Dermis microvascular lymphatic vessel endothelial cell (primary cell): ENCODE measurements at regions not wholly inside any gene's neighbourhood (a gene's known extent, or its start where the extent isn't known, plus 50 kb on each side); places are given as distances from the start of the nearest gene placed in this dataset.
"Not testable (repeated sequence)": the region's sequence is repeated elsewhere in the genome, so short reads cannot be mapped to it uniquely, and the experiment has no call there.

Experiments used
- DNase-seq, 2 donors: peaks; one replicate each; pipeline versions ENCODE4 v3.0.0 to v3.0.0-alpha.2; 2010; ENCODE audit warnings: low read depth in 2 of 2

DNA sequence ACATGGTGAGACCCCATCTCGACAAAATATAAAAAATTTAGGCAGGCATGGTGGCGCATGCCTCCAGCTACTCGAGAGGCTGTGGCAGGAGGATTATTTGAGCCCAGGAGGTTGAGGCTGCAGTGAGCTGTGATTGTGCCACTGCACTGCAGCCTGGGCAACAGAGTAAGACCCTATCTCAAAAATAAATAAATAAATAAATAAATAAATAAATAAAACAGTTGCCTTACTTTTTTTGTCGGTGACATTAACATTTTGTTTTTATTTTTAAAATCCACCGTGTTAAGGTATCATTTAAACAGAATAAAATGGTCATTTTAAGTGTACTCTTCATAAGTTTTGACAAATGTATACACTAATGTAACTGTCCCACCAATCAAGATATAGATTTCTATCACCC, 57.0 kb downstream of the RASL11A start:
- DNase-seq, result no peak

DNA sequence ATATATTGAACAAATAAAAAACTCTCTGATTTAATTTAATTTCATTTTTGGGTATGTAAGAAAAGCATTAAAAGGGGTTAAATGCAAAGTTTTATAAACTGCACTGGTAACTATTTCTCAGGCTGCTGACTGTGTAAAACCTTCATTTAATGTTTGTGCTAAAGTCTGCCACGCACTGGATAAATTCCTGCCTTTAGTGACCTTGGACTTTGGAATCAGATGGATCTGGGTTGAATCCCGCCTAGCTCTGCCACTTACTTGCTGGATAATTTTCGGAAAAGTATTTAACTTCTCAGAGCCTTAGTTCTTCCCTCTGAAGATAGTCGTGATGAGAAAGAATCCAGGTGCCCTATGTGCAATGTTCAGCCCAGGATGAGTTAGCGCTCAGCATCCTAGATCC, 58.6 kb downstream of the RASL11A start:
- DNase-seq, result no peak

DNA sequence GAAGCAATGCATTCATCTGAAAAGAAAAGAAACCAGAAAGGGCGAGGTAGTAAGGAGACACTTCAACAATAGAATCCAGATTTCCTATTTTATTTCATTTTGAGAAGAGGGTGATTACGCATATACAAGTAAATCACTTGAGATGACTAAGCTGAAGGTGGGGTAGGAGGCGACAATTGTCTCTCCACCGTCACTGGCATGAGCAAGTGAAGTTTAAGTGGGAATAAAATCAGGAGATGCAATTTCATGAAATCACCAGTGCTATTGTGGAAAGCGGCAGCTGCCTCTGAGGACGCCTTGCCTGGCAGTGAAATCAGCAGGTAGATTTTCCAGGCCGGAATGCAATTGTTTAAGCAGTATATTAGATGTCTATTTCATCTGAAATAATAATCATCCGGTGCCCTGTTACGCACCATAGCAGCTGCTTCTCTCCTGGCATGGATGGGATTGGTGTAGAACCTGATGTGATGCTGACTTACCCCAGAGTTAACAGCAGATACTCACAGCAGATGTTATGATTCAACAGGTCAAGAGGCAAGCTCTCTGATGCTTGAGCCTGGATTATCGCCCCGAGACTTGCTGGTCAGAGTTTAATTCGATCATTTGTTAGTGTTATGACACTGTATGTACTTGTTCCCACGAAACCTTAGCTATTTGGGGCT, 64.3 kb downstream of the RASL11A start:
- no peak for DNase-seq

DNA sequence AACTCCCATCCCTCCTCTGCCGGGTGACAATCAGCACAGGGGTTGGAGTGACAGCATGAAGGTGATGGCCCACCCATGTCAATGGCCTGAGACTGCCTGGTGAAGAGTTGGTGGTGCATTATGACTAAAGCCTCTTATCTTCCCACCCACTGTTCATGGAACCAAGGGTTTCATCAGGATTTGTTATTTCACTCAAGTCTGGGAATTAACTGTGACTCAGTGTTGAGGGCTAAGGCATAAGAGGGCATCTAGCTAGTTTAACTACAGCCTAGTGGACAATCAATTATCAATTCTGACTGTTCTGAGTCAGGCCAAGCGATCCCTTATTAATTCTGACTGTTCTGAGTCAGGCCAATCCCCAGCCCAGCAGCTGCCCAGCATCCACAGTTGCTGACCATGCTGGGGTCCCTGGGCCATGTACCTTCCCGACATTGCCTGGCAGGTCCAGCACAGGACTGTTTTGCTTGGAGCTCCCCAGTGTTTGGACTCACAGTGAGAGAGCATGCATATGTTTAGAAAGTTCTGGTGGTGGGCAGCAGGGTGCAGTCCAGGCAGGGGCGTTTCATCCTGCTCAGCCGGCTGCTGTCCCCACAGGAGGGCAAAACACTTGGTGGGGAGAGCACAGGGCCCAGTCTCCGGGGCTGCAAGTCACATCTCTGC, 65.5 kb downstream of the RASL11A start:
- DNase-seq, result no peak

DNA sequence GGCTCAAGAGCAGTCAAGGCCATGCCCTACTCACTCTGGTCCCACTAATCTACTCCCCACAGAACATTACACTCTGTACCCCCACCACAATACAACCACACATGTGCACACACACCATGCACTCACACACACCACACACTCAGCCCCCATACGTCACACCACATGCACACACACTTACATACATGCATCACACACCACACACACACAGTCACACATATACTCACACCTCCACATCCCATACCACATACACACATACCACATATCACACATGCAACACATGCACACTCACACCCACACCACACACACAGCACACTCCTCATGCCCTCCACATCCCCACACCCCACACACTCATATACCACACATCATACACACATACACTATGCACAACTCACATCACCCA, 67.6 kb downstream of the RASL11A start:
- DNase-seq, result no peak

DNA sequence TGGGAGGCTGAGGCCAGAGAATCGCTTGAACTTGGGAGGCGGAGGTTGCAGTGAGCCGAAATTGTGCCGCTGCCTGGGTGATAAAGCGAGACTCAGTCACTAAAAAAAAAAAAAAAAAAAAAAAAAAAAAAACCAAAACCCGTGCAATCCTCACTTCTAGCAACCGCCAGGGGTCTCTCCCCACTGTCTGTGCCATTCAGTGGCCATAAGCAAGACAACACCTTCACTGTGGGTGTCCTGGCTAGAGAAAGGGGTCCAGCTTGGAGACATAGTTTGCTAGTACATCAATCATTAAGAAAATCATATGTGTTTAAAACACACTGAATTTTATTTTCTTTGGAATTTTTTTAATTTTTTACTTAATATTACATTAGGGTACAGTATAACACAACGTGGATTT, 68.2 kb downstream of the RASL11A start:
- DNase-seq, result no peak

DNA sequence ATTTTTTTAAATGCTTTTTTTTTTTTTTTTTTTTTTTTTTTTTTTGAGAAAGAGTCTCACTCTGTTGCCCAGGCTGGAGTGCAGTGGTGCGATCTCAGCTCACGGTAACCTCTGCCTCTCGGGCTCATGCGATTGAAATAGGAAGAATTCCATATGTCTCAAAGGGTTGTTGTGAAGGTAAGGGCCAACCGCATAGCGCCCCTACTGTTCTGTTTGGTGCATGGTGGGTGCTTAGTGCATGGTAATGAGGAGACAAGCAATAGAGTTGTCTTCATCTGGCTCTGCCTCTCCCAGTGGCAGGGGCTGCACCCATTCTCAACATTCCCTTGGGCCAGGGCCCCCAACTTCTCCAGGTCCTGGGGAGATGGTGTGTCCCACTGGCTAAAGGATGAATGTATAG, 68.7 kb downstream of the RASL11A start:
- peak; percentile 17 to 54 for DNase-seq

DNA sequence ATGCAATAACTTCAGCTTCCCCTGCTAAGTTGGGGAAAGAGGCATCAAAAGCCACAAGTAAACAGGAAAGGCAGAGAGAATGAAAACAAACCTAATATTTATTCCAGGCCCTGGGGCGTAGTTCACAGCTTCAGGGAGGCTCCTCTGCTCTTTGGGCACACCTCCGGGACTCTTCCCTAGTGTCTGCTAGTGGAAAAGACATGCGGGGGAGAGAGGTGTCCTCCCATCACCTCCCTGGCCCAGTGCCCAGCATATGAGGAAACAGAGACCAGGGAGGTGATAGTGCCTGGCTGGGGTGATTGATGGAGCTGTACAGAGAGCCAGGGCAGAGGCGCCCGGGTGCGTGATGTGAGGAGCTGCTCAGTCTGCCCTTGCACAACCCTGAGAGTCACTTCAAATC, 71.0 kb downstream of the RASL11A start:
- DNase-seq, result no peak

DNA sequence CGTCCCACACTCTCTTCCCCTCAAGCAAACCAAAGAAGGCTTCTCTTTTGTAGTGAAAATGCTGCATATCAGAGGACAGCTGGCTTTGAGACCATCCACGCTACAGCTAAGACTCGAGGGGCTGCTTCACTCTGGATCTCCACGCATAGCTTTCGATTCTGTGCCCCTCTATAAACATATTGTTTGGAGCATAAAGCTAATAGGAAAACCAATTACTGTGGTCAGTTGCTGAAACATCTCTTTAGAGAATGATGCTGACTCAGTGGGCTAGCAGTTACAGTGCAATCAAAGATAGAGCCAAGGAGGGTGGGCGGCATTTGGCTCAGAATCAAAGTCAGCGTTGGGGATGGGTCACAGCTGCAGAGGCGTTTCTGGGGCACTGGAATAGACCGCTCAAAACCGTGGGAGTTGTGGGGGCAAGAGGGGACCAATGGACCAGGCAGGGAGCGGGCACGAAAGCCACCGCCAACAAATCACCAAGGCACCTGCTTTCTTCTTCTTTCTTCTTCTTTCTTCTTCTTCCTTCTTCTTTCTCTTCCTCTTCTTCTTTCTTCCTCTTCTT, 76.7 kb downstream of the RASL11A start:
- DNase-seq, result no peak

DNA sequence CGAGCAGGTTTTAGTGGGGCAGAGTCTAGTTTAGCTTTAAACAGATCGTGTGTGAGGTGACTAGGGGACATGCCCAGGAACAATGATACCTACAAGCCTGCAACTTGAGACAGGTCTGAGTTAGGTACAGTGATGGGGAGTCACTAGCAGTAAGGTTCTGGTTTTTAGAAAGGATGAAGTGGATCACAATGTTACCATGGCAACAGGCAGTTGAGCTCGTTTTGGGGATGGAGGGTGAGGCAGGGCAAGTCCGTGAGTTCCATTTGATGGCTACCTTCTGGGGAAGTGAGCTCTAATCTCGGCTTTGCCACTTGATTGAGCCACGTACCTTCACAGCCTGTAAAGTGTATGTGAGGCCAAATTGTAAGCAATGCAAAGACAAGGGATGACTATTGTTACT, 76.0 kb upstream of the GTF3A start:
- DNase-seq, result no peak

DNA sequence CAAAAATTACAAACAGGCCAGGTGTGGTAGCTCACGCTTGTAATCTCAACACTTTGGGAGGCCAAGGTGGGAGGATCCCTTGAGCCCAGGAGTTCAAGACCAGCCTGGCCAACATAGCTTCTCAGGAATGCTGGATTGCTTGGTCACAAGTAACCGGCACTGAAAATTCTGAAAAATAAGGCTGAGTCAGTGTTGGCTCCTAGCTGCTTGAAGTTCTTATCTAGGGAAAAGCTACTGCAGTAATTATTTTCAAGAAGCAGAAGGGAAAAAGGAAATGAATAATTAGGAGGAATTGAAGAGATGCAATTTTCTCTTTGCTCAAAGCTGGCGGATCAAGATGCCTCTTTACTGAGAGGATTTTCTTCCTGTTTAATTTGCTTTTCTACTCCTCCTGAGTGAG, 75.0 kb upstream of the GTF3A start:
- no peak for DNase-seq

DNA sequence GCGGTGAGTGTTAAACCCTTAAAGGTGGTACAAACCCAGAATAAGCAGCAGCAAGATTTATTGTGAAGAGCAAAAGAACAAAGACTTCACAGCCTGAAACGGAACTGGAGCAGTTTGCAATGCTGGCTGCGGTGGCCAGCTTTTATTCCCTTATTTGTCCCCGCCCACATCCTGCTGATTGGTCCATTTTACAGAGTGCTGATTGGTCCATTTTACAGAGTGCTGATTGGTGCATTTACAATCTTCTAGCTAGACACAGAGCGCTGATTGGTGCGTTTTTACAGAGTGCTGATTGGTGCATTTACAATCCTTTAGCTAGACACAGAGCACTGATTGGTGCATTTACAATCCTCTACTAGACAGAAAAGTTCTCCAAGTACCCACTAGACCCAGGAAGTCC, 73.6 kb upstream of the GTF3A start:
- not testable (repeated sequence) for DNase-seq

DNA sequence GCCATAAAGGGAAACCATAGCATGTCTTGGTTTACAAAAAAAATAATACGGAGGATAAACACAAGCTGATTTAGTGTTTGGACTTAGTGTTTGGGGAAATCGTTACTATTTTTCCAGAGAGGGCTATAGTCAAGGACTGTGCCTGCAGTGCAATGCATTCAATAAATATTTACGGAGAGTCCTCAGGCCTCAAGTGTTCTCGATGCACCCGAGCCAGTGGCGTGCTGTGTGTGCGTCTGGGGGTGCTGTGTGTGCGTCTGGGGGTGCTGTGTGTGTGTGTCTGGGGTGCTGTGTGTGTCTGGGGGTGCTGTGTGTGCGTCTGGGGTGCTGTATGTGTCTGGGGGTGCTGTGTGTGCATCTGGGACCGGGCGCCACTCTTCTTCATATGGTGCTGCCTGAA, 71.7 kb upstream of the GTF3A start:
- no peak for DNase-seq

DNA sequence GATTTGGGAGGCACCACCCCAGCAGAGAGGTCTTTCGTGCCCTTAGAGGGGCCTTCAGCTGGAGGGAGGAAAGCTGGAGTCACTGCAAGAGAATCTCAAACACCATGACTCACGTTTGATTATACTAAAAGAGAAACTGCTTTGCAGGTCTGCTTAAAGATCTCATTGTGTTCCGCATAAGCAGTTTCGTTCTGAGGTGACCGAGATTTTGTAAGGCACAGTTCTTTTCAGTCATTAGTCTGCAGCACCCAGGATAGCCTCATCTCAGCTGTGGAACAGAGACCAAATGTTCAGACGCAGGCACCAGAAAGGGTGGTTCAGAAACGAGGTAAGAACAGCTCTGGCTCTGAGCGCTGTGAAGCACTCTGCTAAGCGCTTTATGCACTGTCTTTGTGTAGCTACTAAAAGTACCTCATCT, 71.2 kb upstream of the GTF3A start:
- DNase-seq, result no peak

DNA sequence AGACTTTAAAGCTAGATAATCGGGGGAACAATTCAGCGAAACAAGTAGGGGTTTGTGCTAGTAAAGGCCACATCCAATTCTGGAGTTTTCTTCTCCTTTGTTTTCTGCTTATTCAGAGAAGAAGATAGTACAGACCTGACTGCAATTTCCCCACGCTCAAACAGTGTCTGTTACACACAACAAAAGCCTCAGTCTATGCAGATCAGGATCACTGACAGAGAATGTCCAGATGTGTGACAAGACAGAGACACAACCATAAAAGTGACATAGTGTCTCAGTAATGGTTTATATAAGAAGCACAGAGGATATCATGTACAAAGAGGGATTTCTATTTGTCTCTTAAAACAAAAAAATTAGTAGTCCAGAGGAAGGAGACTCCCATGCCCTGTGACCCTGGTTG, 70.7 kb upstream of the GTF3A start:
- DNase-seq, result no peak

DNA sequence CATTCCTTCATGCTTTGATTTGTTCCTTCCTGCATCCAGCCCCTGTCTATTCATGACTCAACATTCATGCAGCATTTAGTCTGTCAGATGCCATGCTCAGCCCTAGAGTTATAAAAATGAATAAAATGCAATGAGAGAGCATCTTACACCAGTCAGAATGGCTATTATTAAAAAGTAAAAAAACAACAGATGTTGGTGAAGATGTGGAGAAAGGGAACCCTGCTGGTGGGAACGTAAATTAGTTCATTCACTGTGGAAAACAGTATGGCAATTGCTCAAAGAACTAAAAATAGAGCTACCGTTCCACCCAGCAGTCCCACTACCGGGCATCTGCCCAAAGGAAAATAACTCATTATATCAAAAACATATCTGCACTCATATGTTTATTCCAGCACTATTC, 70.0 kb upstream of the GTF3A start:
- no peak for DNase-seq

DNA sequence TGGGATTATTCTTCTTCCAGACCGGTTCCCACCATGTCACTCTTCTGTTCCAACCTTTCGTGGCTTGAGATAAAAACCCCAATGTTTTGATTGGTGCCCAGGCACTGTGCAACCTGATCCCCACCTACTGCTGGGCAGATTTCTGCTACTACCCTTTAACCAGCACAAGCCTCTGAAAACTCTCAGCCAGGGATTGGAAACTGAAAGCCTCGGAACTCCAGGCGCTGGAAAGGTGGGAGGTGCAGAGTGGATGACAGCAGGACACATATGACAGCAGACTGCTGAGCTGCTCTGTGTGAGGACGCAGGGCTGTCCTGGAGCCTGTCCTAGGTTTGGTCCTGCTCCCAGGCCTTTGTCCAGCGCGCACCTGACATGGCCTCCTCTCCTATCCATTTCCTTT, 68.5 kb upstream of the GTF3A start:
- DNase-seq, result no peak

DNA sequence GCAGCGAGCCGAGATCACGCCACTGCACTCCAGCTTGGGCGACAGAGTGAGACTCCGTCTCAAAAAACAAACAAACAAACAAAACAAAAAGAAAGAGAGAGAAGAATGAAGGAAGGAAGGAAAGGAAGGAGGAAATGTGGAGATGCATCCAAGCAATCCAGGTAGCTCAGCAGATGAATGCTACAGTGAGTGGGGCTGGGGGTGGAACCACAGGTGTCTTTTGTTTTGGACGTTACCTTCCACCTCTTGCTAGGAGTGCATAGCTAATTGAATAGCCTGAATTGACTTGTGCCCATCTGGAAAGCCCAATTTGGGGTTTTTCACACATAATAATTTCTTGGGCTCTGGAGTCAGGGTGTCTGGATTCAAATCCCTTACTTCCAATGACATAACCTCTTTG, 66.0 kb upstream of the GTF3A start:
- no peak for DNase-seq

DNA sequence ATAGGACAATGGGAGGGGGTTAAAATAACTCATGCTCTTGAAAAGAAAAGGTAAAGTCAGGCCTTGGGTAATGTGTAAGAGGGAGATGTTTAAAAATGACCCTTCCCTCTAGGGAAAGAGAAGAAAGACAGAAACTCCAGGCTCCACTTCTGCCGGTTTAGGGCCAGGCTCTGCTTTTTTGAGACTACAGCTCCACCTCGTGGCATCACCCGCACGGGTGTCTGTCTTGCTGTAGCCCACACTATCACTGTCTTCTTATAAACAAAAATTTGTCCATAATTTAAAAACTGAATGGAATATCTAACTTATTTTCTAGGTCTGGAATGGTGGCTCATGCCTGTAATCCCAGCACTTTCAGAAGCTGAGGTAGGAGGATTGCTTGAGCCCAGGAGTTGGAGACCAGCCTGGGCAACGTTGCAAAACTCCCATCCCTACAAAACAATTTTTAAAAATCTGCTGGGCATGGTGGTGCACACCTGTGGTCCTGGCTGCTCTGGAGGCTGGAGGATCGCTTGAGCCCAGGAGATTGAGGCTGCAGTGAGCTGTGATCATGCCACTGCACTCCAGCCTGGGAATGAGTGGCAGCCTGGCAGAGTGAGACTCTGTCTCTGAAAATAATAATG, 65.1 kb upstream of the GTF3A start:
- DNase-seq, result peak; percentile 47 to 57

DNA sequence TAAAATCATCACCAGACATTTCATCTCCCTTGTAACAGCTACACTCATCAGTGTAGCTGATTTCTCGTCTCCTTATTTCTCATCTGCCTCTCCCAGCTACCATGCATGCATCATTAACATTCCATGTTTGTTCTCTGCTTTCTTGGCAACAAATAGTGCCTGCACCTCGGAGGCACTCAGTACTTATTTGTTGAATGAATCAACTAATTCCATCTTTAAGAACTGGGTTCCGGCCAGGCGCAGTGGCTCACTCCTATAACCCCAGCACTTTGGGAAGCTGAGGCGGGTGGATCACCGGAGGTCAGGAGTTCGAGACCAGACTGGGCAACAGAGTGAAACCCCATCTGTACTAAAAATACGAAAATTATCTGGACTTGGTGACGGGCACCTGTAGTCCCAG, 63.9 kb upstream of the GTF3A start:
- no peak for DNase-seq

DNA sequence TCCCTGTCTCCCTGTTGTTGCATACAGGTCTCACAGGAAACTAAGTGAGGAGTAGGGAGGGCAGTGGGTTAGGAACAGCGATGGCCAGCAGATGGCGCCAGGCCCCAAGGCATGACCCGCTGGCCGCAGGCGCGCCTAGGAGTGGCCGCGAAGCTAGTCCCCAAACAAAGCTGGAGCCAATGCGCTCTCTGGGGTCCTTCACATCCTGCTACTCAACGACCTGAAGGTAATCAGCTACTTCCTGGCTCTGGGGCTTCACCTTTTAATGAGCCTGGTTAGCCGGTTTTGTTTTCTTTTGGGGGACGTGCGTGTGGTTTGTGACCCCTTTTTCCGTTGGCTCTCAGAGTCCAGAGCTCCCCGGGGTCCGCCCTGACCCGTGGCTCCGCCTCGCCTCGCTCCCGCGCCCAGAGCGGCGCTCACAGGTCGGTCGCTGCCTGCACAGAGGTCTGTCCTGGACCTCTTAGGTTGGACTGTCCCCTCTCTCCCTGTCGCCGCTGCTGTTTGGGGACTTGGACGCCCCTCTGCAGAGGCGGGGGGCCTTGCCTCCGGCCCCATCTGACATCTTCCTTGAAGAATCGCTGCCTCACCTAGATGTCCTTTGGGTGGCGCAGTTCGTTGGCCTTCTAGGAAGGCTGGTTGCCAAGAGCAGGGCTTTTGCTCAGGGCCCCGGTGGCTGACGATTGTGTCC, 62.2 kb upstream of the GTF3A start:
- peak; percentile 36 to 69 for DNase-seq

DNA sequence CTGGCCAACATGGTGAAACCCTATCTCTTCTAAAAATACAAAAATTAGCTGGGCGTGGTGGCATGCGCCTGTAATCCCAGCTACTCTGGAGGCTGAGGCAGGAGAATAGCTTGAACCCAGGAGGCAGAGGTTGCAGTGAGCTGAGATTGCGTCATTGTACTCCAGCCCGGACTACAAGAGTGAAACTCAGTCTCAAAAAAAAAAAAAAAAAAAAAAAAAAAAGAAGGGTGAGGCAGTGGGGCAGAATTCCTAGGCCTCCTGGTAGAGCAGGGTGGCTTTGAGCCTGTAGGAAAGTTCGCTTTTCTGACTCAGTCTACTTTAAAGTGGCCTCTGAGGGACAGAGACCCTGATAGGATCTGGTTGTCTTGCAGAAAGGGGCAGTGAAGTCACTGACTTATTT, 60.8 kb upstream of the GTF3A start:
- DNase-seq, result not testable (repeated sequence)
